Endothelial cell of umbilical vein (primary cell): ENCODE measurements at regions not wholly inside any gene's neighbourhood (a gene's known extent, or its start where the extent isn't known, plus 50 kb on each side); places are given as distances from the start of the nearest gene placed in this dataset.

ENCODE experiments used
- EZH2 ChIP-seq: IDR thresholded peaks from 2 replicates; pipeline ENCODE4 v1.6.1; 2012; ENCODE audit warnings: borderline replicate concordance, low read depth, mild to moderate bottlenecking, moderate library complexity, low read length, inconsistent platforms; ENCODE audit not compliant: severe bottlenecking
- FOS ChIP-seq: IDR thresholded peaks from 2 replicates; pipeline ENCODE4 v1.6.1; 2011; ENCODE audit warnings: mild to moderate bottlenecking, low read length, moderate library complexity, borderline replicate concordance; ENCODE audit not compliant: insufficient read depth
- GATA2 ChIP-seq: IDR thresholded peaks from 2 replicates; pipeline ENCODE4 v1.7.0; 2011; ENCODE audit warnings: low read depth, mild to moderate bottlenecking, moderate library complexity, mixed read lengths, low read length; ENCODE audit not compliant: insufficient read length, insufficient read depth
- MYC ChIP-seq: IDR thresholded peaks from one replicate; pipeline ENCODE4 v1.6.1; 2011; ENCODE audit warnings: mild to moderate bottlenecking, low read depth, low read length
- POLR2A ChIP-seq: IDR thresholded peaks from 2 replicates; pipeline ENCODE4 v1.6.1; 2012; ENCODE audit warnings: low read depth, mild to moderate bottlenecking, control low read depth, low read length
- POLR2AphosphoS5 ChIP-seq: IDR thresholded peaks from 2 replicates; pipeline ENCODE4 v1.6.1; 2012; ENCODE audit warnings: low read depth, mild to moderate bottlenecking, control low read depth, low read length, moderate library complexity; ENCODE audit not compliant: insufficient read depth
- TF ChIP-seq, protein P1 (sequence below), 2 donors: IDR thresholded peaks; 1 replicate in 1 of 2; 2 replicates in 1 of 2; pipeline ENCODE4 v1.5.1; 2011; ENCODE audit warnings: low read length in 2 of 2, mild to moderate bottlenecking in 2 of 2, moderate library complexity in 2 of 2, control low read depth in 1 of 2, inconsistent platforms in 1 of 2, low read depth in 1 of 2; ENCODE audit not compliant: insufficient read depth in 1 of 2; ENCODE audit errors: extremely low read depth in 1 of 2
- TF ChIP-seq, protein P2 (sequence below): IDR thresholded peaks from 2 replicates; pipeline ENCODE4 v1.6.1; 2011; ENCODE audit not compliant: insufficient read depth, insufficient read length

GRCh38 chr5:136736021-136736420, 370.7 kb upstream of the TRPC7 start:
- TF ChIP-seq, protein P1, sequence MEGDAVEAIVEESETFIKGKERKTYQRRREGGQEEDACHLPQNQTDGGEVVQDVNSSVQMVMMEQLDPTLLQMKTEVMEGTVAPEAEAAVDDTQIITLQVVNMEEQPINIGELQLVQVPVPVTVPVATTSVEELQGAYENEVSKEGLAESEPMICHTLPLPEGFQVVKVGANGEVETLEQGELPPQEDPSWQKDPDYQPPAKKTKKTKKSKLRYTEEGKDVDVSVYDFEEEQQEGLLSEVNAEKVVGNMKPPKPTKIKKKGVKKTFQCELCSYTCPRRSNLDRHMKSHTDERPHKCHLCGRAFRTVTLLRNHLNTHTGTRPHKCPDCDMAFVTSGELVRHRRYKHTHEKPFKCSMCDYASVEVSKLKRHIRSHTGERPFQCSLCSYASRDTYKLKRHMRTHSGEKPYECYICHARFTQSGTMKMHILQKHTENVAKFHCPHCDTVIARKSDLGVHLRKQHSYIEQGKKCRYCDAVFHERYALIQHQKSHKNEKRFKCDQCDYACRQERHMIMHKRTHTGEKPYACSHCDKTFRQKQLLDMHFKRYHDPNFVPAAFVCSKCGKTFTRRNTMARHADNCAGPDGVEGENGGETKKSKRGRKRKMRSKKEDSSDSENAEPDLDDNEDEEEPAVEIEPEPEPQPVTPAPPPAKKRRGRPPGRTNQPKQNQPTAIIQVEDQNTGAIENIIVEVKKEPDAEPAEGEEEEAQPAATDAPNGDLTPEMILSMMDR (IDR thresholded peaks at IDR 0.05; ENCODE audit: extremely low read depth in 1 of 2, insufficient read depth in 1 of 2, low read depth in 1 of 2, low read length in 2 of 2) = no peak
- TF ChIP-seq POLR2A (no peak), MYC (no peak), POLR2AphosphoS5 (no peak), GATA2 (no peak), EZH2 (no peak), FOS (no peak)
- TF ChIP-seq, protein P2, sequence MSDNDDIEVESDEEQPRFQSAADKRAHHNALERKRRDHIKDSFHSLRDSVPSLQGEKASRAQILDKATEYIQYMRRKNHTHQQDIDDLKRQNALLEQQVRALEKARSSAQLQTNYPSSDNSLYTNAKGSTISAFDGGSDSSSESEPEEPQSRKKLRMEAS = no peak
